Loucy (cell line): ENCODE measurements at regions not wholly inside any gene's neighbourhood (a gene's known extent, or its start where the extent isn't known, plus 50 kb on each side); places are given as distances from the start of the nearest gene placed in this dataset.

ENCODE experiments used
- H2AFZ ChIP-seq: fragments of 200-600 bp; sonication (generic); 2 replicates; pipeline ENCODE4 v1.6.0; 2016; ENCODE audit warnings: antibody characterized with exemption, mild to moderate bottlenecking, low read length, moderate library complexity
- H3F3A ChIP-seq: fragments of 200-600 bp; 2 replicates; pipeline ENCODE4 v1.6.0; 2016; ENCODE audit warnings: antibody characterized with exemption, low read depth, mild to moderate bottlenecking
- H3K27me3 ChIP-seq: fragments of 200-600 bp; sonication (generic); 2 replicates; pipeline ENCODE4 v1.6.1; 2014; ENCODE audit warnings: low read length, mild to moderate bottlenecking; ENCODE audit not compliant: insufficient read depth, poor library complexity, severe bottlenecking
- H3K36me3 ChIP-seq: fragments of 200-600 bp; sonication (generic); 2 replicates; pipeline ENCODE4 v1.6.1; 2016; ENCODE audit warnings: low read length; ENCODE audit not compliant: insufficient read depth
- H3K4me1 ChIP-seq: fragments of 200-600 bp; sonication (generic); 2 replicates; pipeline ENCODE4 v1.5.1; 2014; ENCODE audit warnings: low read length, mild to moderate bottlenecking; ENCODE audit not compliant: insufficient read depth, poor library complexity, severe bottlenecking
- H3K4me2 ChIP-seq: fragments of 200-600 bp; sonication (generic); 2 replicates; pipeline ENCODE4 v1.6.0; 2014; ENCODE audit warnings: antibody characterized with exemption, low read length, low read depth, mild to moderate bottlenecking; ENCODE audit not compliant: poor library complexity, severe bottlenecking
- H3K4me3 ChIP-seq: fragments of 200-600 bp; sonication (generic); 2 replicates; pipeline ENCODE4 v1.5.1; 2014; ENCODE audit warnings: low read length, mild to moderate bottlenecking, mixed read lengths; ENCODE audit not compliant: poor library complexity, severe bottlenecking
- H3K79me2 ChIP-seq: fragments of 200-600 bp; sonication (generic); 2 replicates; pipeline ENCODE4 v1.6.1; 2014; ENCODE audit warnings: low read length; ENCODE audit not compliant: insufficient read depth
- H3K9ac ChIP-seq: fragments of 200-600 bp; sonication (generic); 2 replicates; pipeline ENCODE4 v1.6.0; 2014; ENCODE audit warnings: mild to moderate bottlenecking, low read depth, low read length, moderate library complexity; ENCODE audit not compliant: poor library complexity, severe bottlenecking
- H3K9me2 ChIP-seq: fragments of 200-600 bp; sonication (generic); replicated peaks from 2 replicates; pipeline ENCODE4 v1.6.1; 2016; ENCODE audit warnings: low read depth, low read length, mixed read lengths
- H3K9me3 ChIP-seq: fragments of 200-600 bp; sonication (generic); 2 replicates; pipeline ENCODE4 v1.6.1; 2014; ENCODE audit warnings: mild to moderate bottlenecking, antibody characterized with exemption, low read length, low read depth; ENCODE audit not compliant: insufficient read depth
- H4K20me1 ChIP-seq: fragments of 200-600 bp; sonication (generic); 2 replicates; pipeline ENCODE4 v1.6.0; 2014; ENCODE audit warnings: antibody characterized with exemption, low read length, mild to moderate bottlenecking; ENCODE audit not compliant: insufficient read depth, poor library complexity, severe bottlenecking
- CTCF ChIP-seq: fragments of 200-600 bp; sonication (generic); conservative IDR thresholded peaks from 2 replicates; pipeline ENCODE4 v1.5.1; 2014; ENCODE audit warnings: mild to moderate bottlenecking, antibody characterized with exemption, low read length
- EZH2phosphoT487 ChIP-seq: fragments of 200-600 bp; IDR thresholded peaks from 2 replicates; pipeline ENCODE4 v1.6.1; 2018; ENCODE audit warnings: antibody characterized with exemption, mild to moderate bottlenecking, moderate library complexity, borderline replicate concordance

DNA sequence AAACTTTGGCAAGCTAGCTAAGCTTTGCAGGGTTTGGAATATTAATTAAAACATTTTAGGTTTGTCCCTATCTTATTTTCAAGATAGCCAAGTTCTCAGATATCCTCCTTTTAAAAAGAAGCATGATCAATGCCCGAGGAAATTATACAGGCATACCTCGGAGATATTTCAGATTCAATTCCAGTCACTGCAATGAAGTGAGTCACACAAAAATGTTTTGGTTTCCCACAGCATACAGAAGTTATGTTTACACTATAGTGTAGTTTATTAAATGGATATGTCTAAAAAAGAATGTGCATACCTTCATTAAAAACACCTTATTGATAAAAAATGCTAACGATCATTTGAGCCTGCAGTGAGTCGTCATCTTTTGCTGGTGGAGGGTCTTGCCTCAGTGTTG lies 382.9 kb upstream of the NPVF start:
- Histone ChIP-seq H3K4me3 (no peak overlapping the region), H3K9me2 (no peaks in the 10 kb centered on the region), H3K36me3 (no peaks in the 10 kb centered on the region), H3F3A (no peaks in the 10 kb centered on the region), H4K20me1 (no peaks in the 10 kb centered on the region), H3K4me2 (no peak overlapping the region), H3K27me3 (no peaks in the 10 kb centered on the region), H3K79me2 (no peaks in the 10 kb centered on the region), H2AFZ (no peak overlapping the region), H3K9ac (no peak overlapping the region), H3K9me3 (peaks cover 13% of the 10 kb centered on the region; the same call in 1 of the 2 replicates), H3K4me1 (peaks cover 26% of the 10 kb centered on the region)
- no peak for TF ChIP-seq EZH2phosphoT487
- TF ChIP-seq CTCF: no peak

- no peaks in the 10 kb centered on the region for H3K27me3 ChIP-seq
- no peak overlapping the region for H3K9ac ChIP-seq
- TF ChIP-seq CTCF (no peak), EZH2phosphoT487 (no peak)
- no peak overlapping the region for H3K4me3 ChIP-seq
- no peaks in the 10 kb centered on the region for H3K36me3 ChIP-seq
- peaks cover 5% of the 10 kb centered on the region; the same call in 1 of the 2 replicates for H3K79me2 ChIP-seq
- H2AFZ ChIP-seq: no peak overlapping the region
- H3K9me2 ChIP-seq: no peaks in the 10 kb centered on the region
- H3K9me3 ChIP-seq: peaks cover 13% of the 10 kb centered on the region; the same call in 1 of the 2 replicates
- H3K4me2 ChIP-seq: peak overlapping the region; percentile 0
- H3F3A ChIP-seq: no peaks in the 10 kb centered on the region
- no peaks in the 10 kb centered on the region for H4K20me1 ChIP-seq
- peaks cover 52% of the 10 kb centered on the region for H3K4me1 ChIP-seq
Measured at GRCh38 chr7:25613912-25614311, 385.6 kb upstream of the NPVF start.

GRCh38 chr7:25614415-25614814 lies 386.1 kb upstream of the NPVF start:
- H4K20me1 ChIP-seq: no peaks in the 10 kb centered on the region
- H3K9ac ChIP-seq: no peak overlapping the region
- H3K4me1 ChIP-seq: peaks cover 57% of the 10 kb centered on the region
- H3K4me3 ChIP-seq: no peak overlapping the region
- H3K4me2 ChIP-seq: peak overlapping the region; percentile 0
- no peaks in the 10 kb centered on the region for H3K36me3 ChIP-seq
- H3K27me3 ChIP-seq: no peaks in the 10 kb centered on the region
- TF ChIP-seq CTCF (no peak), EZH2phosphoT487 (no peak)
- peak overlapping the region; percentile 5; the same call in 1 of the 2 replicates for H2AFZ ChIP-seq
- no peaks in the 10 kb centered on the region for H3K9me2 ChIP-seq
- H3K79me2 ChIP-seq: peaks cover 10% of the 10 kb centered on the region; the same call in 1 of the 2 replicates
- H3K9me3 ChIP-seq: peaks cover 13% of the 10 kb centered on the region; the same call in 1 of the 2 replicates
- H3F3A ChIP-seq: 0 out of 2 replicates have a peak, but pooled peaks cover under 1% of the 10 kb centered on the region
